ENCODE measurements at regions not wholly inside any gene's neighbourhood (a gene's known extent, or its start where the extent isn't known, plus 50 kb on each side); places are given as distances from the start of the nearest gene placed in this dataset.
A peak's percentile ranks its signal among the peaks of the same experiment; 100 is the strongest.

GRCh38 chr1:168977618-168978017 lies 128.9 kb upstream of the ATP1B1 start:
- TF ChIP-seq EP300 (IDR thresholded peaks at IDR 0.05) (no peak), POLR2A (IDR thresholded peaks at IDR 0.05) (no peak)
- TF ChIP-seq, protein P1, sequence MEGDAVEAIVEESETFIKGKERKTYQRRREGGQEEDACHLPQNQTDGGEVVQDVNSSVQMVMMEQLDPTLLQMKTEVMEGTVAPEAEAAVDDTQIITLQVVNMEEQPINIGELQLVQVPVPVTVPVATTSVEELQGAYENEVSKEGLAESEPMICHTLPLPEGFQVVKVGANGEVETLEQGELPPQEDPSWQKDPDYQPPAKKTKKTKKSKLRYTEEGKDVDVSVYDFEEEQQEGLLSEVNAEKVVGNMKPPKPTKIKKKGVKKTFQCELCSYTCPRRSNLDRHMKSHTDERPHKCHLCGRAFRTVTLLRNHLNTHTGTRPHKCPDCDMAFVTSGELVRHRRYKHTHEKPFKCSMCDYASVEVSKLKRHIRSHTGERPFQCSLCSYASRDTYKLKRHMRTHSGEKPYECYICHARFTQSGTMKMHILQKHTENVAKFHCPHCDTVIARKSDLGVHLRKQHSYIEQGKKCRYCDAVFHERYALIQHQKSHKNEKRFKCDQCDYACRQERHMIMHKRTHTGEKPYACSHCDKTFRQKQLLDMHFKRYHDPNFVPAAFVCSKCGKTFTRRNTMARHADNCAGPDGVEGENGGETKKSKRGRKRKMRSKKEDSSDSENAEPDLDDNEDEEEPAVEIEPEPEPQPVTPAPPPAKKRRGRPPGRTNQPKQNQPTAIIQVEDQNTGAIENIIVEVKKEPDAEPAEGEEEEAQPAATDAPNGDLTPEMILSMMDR (IDR thresholded peaks at IDR 0.05), result no peak
- no peak for DNase-seq (ENCODE audit: low spot score in 2 of 2)
- H3K9me3 ChIP-seq, result no peaks in the 10 kb centered on the region
- H3K4me3 ChIP-seq, result no peak overlapping the region
- no peaks in the 10 kb centered on the region for H3K36me3 ChIP-seq
- WGBS, 2 donors, result 67 to 76% methylated on average over 5 of the region's 5 CpGs
- no peaks in the 10 kb centered on the region for H3K27me3 ChIP-seq
- no peak overlapping the region for H3K27ac ChIP-seq
- no peaks in the 10 kb centered on the region for H3K4me1 ChIP-seq

DNA sequence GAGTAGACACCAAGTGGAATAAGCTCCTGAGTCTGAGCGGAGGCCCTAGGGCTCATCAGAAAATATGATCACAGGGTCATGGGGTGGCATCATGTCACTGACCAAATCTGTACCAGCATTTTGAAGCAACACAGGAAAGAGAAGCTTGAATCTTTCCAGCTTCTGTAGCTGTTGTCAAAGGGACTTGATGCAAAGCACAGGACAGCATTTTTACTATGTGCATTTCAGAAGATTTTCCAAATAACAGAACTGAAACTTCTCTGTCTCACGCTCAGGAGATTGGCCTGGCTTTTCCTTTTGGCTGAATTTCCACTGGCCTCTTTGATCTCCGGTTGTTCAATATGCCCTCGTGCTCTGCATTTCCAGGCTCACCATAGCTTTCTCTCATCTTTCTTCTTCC lies 127.2 kb upstream of the ATP1B1 start:
- Histone ChIP-seq H3K4me3 (no peak overlapping the region), H3K36me3 (no peaks in the 10 kb centered on the region), H3K27ac (peak overlapping the region in 1 of 4 donors; percentile 6), H3K4me1 (no peaks in the 10 kb centered on the region), H3K9me3 (no peaks in the 10 kb centered on the region), H3K27me3 (no peaks in the 10 kb centered on the region)
- DNase-seq (ENCODE audit: low spot score in 2 of 2), result peak in 1 of 2 donors; percentile 21
- TF ChIP-seq POLR2A (IDR thresholded peaks at IDR 0.05) (no peak), EP300 (IDR thresholded peaks at IDR 0.05) (peak in 1 of 2 donors; percentile 20)
- TF ChIP-seq, protein P1 (IDR thresholded peaks at IDR 0.05), result no peak
- WGBS, 2 donors, result 56 to 59% methylated on average over 4 of the region's 4 CpGs

DNA sequence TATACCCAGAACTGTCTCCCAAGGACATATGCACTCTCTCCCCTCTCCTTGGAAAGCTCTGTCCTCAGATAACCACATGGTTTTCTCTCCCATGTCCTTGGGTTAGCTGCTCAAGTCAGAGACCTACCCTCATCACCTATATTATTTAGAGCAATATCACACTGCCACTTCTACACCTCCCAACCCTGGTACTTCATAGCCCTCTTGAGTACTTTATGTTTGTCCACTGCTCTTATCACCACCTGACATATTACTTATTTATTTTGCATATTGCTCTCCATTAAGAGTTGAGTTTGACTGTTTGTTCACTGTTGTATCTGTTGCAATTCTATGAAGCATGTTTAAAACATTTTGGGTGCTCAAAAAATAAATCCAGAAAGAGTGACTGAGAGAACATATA lies 126.3 kb upstream of the ATP1B1 start:
- no peak for TF ChIP-seq EP300 (IDR thresholded peaks at IDR 0.05)
- no peak for TF ChIP-seq POLR2A (IDR thresholded peaks at IDR 0.05)
- TF ChIP-seq, protein P1 (IDR thresholded peaks at IDR 0.05), result no peak
- H3K36me3 ChIP-seq, result no peaks in the 10 kb centered on the region
- H3K4me1 ChIP-seq, result no peaks in the 10 kb centered on the region
- no peak for DNase-seq (ENCODE audit: low spot score in 2 of 2)
- no peaks in the 10 kb centered on the region for H3K27me3 ChIP-seq
- no peak overlapping the region for H3K4me3 ChIP-seq
- H3K27ac ChIP-seq, result no peak overlapping the region
- H3K9me3 ChIP-seq, result peaks cover 0 to 1% (median 0%) of the 10 kb centered on the region in 4 donors

DNA sequence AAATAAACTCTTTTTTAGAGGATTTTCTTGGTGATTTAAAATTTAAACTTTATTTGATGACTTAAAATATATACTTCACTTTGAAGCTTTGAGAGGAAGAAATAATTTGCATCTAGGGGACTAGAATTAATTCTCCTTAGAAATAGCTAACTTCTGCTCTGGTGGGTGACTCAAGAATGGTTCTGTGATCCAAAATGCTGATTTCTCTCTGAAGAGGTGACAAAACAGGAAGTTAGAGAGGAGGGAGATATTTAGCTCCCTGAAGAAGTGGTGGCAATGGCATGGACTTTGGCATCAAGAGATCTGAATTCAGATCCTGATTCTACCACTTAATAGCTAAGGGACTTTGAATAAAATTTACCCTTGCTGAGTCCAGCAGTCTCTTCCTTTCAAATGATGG lies 125.8 kb upstream of the ATP1B1 start:
- Histone ChIP-seq H3K27me3 (no peaks in the 10 kb centered on the region), H3K36me3 (no peaks in the 10 kb centered on the region), H3K4me1 (no peaks in the 10 kb centered on the region), H3K4me3 (no peak overlapping the region), H3K9me3 (peaks cover 0 to 5% (median 0%) of the 10 kb centered on the region in 4 donors), H3K27ac (no peak overlapping the region)
- no peak for DNase-seq (ENCODE audit: low spot score in 2 of 2)
- TF ChIP-seq, protein P1 (IDR thresholded peaks at IDR 0.05), result no peak
- TF ChIP-seq EP300 (IDR thresholded peaks at IDR 0.05) (no peak), POLR2A (IDR thresholded peaks at IDR 0.05) (no peak)

DNA sequence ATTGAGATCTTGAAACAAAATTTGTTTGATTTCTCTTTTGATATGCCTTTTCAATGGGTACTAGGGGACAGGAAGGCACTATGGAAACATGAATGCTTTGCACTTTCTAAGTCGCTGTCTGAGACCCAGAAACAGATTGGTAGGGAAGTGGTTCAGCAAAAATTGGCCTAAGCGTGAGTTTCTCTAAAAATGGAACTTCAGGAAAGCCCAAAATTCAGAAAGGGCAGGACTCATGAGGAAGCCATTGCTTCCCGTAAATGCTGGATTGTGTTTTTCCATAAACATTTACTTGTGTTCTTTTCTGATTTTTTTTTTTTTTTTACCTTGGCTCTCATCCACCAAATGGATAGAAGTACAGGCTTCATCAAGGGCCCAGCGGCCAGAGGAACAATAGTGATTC lies 123.7 kb upstream of the ATP1B1 start:
- Histone ChIP-seq H3K9me3 (peaks cover 0 to 5% (median 0%) of the 10 kb centered on the region in 4 donors), H3K4me3 (no peak overlapping the region), H3K27me3 (no peaks in the 10 kb centered on the region), H3K4me1 (no peaks in the 10 kb centered on the region), H3K36me3 (no peaks in the 10 kb centered on the region), H3K27ac (no peak overlapping the region)
- no peak for DNase-seq (ENCODE audit: low spot score in 2 of 2)
- TF ChIP-seq POLR2A (IDR thresholded peaks at IDR 0.05), result no peak
- no peak for TF ChIP-seq EP300 (IDR thresholded peaks at IDR 0.05)
- TF ChIP-seq, protein P1 (IDR thresholded peaks at IDR 0.05), result no peak
- 60 to 61% methylated on average over 4 of the region's 4 CpGs for WGBS, 2 donors

Measured in tibial nerve (tissue), 4 donors.